OCI-LY3 (cell line): ENCODE measurements at regions not wholly inside any gene's neighbourhood (a gene's known extent, or its start where the extent isn't known, plus 50 kb on each side); places are given as distances from the start of the nearest gene placed in this dataset.

Experiments
- CTCF ChIP-seq: fragments of 200-600, 300-600 bp; sonication (generic); IDR thresholded peaks from 2 replicates; pipeline ENCODE4 v1.5.1; 2014; ENCODE audit warnings: antibody characterized with exemption, low read length, low read depth
- EZH2phosphoT487 ChIP-seq: fragments of 200-600 bp; shearing (Covaris generic); IDR thresholded peaks from 2 replicates; pipeline ENCODE4 v1.6.1; 2018; ENCODE audit warnings: antibody characterized with exemption, mixed run types, low read depth

DNA sequence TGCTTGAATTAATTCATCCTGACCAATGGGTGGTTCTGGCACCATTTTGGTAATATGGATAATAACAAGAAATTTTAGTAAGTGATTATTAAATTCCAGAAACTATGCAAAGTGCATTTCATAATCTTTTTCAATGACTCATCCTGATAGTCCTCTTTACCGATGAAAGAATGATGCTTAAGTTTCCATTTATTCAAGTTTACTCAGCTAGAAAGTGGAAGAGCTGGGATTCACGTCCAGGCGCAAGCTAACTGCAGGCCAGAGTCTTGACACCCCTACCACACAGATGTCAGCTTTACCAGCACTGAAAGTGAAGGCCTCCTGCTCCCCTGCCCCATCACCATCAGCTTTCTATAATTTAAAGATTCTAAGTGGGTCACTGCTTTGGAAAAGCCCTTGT is 493.5 kb upstream of the WWC1 start:
- TF ChIP-seq CTCF, result no peak
- TF ChIP-seq EZH2phosphoT487, result no peak
